ENCODE measurements at regions not wholly inside any gene's neighbourhood (a gene's known extent, or its start where the extent isn't known, plus 50 kb on each side); places are given as distances from the start of the nearest gene placed in this dataset.

DNA sequence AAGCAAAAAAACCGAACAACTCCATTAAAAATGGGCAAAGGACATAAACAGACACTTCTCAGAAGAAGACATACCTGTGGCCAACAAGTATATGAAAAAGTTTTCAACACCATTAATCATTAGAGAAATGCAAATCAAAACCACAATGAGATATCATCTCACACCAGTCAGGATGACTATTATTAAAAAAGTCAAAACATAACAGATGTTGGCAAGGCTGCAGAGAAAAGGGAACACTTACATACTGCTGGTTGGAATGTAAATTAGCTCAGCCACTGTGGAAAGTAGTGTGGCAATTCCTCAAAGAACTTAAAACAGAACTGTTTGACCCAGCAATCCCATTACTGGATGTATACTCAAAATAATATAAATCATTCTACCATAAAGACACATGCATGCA is 436.3 kb downstream of the KLHL13 start:
- no peaks in the 10 kb centered on the region for H3K27me3 ChIP-seq
- no peak for DNase-seq
- TF ChIP-seq, protein P1, sequence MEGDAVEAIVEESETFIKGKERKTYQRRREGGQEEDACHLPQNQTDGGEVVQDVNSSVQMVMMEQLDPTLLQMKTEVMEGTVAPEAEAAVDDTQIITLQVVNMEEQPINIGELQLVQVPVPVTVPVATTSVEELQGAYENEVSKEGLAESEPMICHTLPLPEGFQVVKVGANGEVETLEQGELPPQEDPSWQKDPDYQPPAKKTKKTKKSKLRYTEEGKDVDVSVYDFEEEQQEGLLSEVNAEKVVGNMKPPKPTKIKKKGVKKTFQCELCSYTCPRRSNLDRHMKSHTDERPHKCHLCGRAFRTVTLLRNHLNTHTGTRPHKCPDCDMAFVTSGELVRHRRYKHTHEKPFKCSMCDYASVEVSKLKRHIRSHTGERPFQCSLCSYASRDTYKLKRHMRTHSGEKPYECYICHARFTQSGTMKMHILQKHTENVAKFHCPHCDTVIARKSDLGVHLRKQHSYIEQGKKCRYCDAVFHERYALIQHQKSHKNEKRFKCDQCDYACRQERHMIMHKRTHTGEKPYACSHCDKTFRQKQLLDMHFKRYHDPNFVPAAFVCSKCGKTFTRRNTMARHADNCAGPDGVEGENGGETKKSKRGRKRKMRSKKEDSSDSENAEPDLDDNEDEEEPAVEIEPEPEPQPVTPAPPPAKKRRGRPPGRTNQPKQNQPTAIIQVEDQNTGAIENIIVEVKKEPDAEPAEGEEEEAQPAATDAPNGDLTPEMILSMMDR (IDR thresholded peaks at IDR 0.05) = no peak
- TF ChIP-seq POLR2A (IDR thresholded peaks at IDR 0.05) = no peak
- intact Hi-C loops (cut with DNase I) = no loop called here
- H3K36me3 ChIP-seq (replicated peaks in 1 of 2) = no peaks in the 10 kb centered on the region
- H3K27ac ChIP-seq = no peak overlapping the region
- WGBS, 4 donors = 65 to 95% (median 71%) methylated on average over 1 of the region's 1 CpG
- no peak overlapping the region for H3K4me3 ChIP-seq
- H3K4me1 ChIP-seq (replicated peaks in 1 of 2) = no peaks in the 10 kb centered on the region
- no peaks in the 10 kb centered on the region for H3K9me3 ChIP-seq (replicated peaks in 1 of 3)

DNA sequence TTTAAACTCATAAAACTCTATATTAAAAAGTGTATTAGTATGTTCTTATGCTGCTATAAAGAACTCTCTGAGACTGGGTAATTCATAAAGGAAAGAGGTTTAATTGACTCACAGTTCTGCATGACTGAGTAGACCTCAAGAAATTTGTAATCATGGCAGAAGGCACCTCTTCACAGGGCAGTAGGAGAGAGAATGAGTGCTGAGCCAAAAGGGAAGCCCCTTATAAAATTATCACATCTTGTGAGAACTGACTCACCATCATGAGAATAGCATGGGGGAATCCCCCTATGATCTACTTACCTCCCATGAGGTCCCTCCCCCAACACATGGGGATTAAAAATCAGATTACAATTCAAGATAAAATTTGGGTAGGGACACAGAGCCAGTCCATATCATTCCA is 463.2 kb downstream of the KLHL13 start:
- Histone ChIP-seq H3K36me3 (replicated peaks in 1 of 2) (no peaks in the 10 kb centered on the region), H3K27me3 (peaks cover 4% of the 10 kb centered on the region), H3K4me3 (no peak overlapping the region), H3K4me1 (replicated peaks in 1 of 2) (no peaks in the 10 kb centered on the region), H3K27ac (no peak overlapping the region), H3K9me3 (replicated peaks in 1 of 3) (no peaks in the 10 kb centered on the region)
- intact Hi-C loops (cut with DNase I) = no loop called here
- DNase-seq = no peak
- TF ChIP-seq, protein P1 (IDR thresholded peaks at IDR 0.05) = no peak
- no peak for TF ChIP-seq POLR2A (IDR thresholded peaks at IDR 0.05)

DNA sequence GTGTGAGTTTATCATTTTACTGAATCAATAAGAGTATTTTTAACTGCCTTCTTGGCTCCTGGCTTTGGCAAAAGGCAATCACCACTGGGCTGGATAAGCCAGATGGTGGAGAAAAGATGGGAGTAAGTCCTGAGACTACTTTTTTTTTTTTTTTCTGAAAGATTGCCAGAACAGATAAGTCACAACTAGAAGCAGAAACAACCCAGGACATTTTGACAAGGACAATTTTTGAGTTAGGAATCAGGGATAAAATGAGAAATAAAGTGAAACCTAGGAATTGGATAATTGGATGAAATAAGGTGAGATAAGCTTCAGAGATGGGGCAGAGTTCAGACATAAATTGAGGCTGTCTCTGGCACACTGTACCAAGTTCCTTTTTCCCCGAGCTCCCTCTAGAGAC is 471.0 kb downstream of the KLHL13 start:
- no peak for DNase-seq
- TF ChIP-seq POLR2A (IDR thresholded peaks at IDR 0.05) = no peak
- TF ChIP-seq, protein P1 (IDR thresholded peaks at IDR 0.05) = no peak
- Histone ChIP-seq H3K36me3 (replicated peaks in 1 of 2) (no peaks in the 10 kb centered on the region), H3K4me3 (no peak overlapping the region), H3K9me3 (replicated peaks in 1 of 3) (no peaks in the 10 kb centered on the region), H3K27me3 (peaks cover 4% of the 10 kb centered on the region), H3K27ac (no peak overlapping the region), H3K4me1 (replicated peaks in 1 of 2) (no peaks in the 10 kb centered on the region)
- intact Hi-C loops (cut with DNase I) = no loop called here
- WGBS, 4 donors = 29 to 55% (median 46%) methylated on average over 1 of the region's 1 CpG

DNA sequence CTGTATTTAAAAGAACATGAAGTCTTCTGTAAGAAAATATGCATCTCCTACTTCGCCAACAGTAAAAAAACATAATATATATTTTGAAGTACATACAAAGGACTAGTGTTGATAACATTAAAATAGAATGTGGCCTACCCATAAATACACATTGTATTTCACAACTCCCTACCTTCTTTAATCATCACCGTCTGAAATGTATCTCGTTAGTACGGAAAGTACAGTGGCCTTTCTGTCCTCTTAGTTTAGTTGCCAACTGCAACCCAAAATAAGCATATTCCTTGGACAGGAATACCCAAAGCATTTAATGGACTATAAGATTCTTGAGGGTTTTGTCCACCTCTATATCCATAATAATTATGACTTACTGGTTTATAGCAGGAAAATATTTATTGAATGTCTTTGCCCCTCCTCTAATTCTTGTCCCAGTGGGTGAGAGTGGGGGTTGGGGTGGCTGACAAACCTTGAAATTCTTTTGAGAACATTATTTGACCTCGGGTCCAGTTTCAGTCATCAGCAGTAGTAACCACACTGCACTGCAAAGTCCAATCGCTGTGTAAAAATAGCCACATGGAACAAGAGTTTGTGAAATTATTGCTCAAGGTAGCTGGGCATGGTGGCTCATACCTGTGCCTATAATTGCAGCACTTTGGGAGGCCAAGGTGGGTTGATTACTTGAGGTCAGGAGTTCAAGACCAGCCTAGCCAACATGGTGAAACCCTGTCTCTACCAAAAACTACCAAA is 474.5 kb downstream of the KLHL13 start:
- H3K4me1 ChIP-seq (replicated peaks in 1 of 2) = no peaks in the 10 kb centered on the region
- H3K27me3 ChIP-seq = no peaks in the 10 kb centered on the region
- no peak overlapping the region for H3K4me3 ChIP-seq
- no peak for DNase-seq
- intact Hi-C loops (cut with DNase I) = no loop called here
- no peaks in the 10 kb centered on the region for H3K36me3 ChIP-seq (replicated peaks in 1 of 2)
- no peak for TF ChIP-seq POLR2A (IDR thresholded peaks at IDR 0.05)
- TF ChIP-seq, protein P1 (IDR thresholded peaks at IDR 0.05) = no peak
- WGBS, 4 donors = 72 to 79% (median 75%) methylated on average over 6 of the region's 6 CpGs
- no peaks in the 10 kb centered on the region for H3K9me3 ChIP-seq (replicated peaks in 1 of 3)
- H3K27ac ChIP-seq = no peak overlapping the region

All from adrenal gland (tissue), 9 donors.